Ovary (tissue), 7 donors: ENCODE measurements at regions not wholly inside any gene's neighbourhood (a gene's known extent, or its start where the extent isn't known, plus 50 kb on each side); places are given as distances from the start of the nearest gene placed in this dataset.
"Not testable (repeated sequence)": the region's sequence is repeated elsewhere in the genome, so short reads cannot be mapped to it uniquely, and the experiment has no call there.

ENCODE experiments used
- DNase-seq, 5 donors: peaks; one replicate each; pipeline ENCODE4 v3.0.0-alpha.2; 2019 to 2020
- H3K27ac ChIP-seq, 2 donors: fragments of 200-600 bp; one replicate each; pipeline versions ENCODE4 v1.5.1 to v1.8.0; 2019 to 2022
- H3K27me3 ChIP-seq: fragments of 200-600 bp; one replicate; pipeline ENCODE4 v1.8.0; 2022
- H3K36me3 ChIP-seq: fragments of 200-600 bp; sonication (generic); one replicate; pipeline ENCODE4 v1.5.1; 2019
- H3K4me1 ChIP-seq: one replicate; pipeline ENCODE4 v1.8.1; 2013; ENCODE audit warnings: mild to moderate bottlenecking, moderate library complexity; ENCODE audit not compliant: insufficient read depth
- H3K4me3 ChIP-seq: fragments of 200-600 bp; sonication (generic); one replicate; pipeline ENCODE4 v1.5.1; 2017
- H3K9me3 ChIP-seq, 2 donors: fragments of 200-600 bp in 1 of 2; sonication (generic) in 1 of 2; one replicate each; pipeline versions ENCODE4 v1.5.1 to v1.8.1; 2013 to 2019; ENCODE audit warnings: mild to moderate bottlenecking in 1 of 2, moderate library complexity in 1 of 2
- CTCF ChIP-seq, 3 donors: fragments of 450-650 bp in 2 of 3; fragments of 200-600 bp in 1 of 3; IDR thresholded peaks; one replicate each; pipeline versions ENCODE4 v1.5.1 to v1.8.0; 2016 to 2022; ENCODE audit warnings: antibody characterized with exemption in 3 of 3, mild to moderate bottlenecking in 1 of 3
- EP300 ChIP-seq: sonication (generic); formaldehyde crosslinking; IDR thresholded peaks from one replicate; pipeline ENCODE4 v1.6.1; 2017; ENCODE audit warnings: antibody characterized with exemption
- POLR2A ChIP-seq: fragments of 450-650 bp; IDR thresholded peaks from one replicate; pipeline ENCODE4 v1.6.1; 2017; ENCODE audit warnings: antibody characterized with exemption, mild to moderate bottlenecking, moderate library complexity
- WGBS, 3 donors: extraction: QIAGEN DNeasy Blood & Tissue Kit in 1 of 3; methylation state at CpG; one replicate each; pipeline versions ENCODE4 v1.1.5 to v1.1.7; 2013 to 2017; 5-methylcytosine and 5-hydroxymethylcytosine counted together
- intact Hi-C, 4 donors: fragments of 100-400 bp; cut with DNase I; formaldehyde crosslinking; loops; one replicate each; pipeline versions ENCODE4 v1.11.0 to v1.15.1; 2022 to 2023
- donor health status: DM: no; HTN: no; CAD: no; lungs with moderate emphysema.
- donor health status: DM: no; HTN: no; CAD: no.
- donor health status: Bipolar disorder and iron deficiency.
- donor health status: DM: no; HTN: no; CAD: no.
- donor health status: DM: yes; HTN: yes; CAD: no.

GRCh38 chr17:53470626-53471025 is 352.1 kb upstream of the KIF2B start:
- TF ChIP-seq EP300, result no peak
- no peak for DNase-seq
- H3K9me3 ChIP-seq, result no peaks in the 10 kb centered on the region
- H3K27me3 ChIP-seq, result no peaks in the 10 kb centered on the region
- H3K27ac ChIP-seq, result no peak overlapping the region
- intact Hi-C loops, result no loop called here
- no peaks in the 10 kb centered on the region for H3K4me1 ChIP-seq
- no peak overlapping the region for H3K4me3 ChIP-seq
- H3K36me3 ChIP-seq, result no peaks in the 10 kb centered on the region
- 28 to 38% (median 29%) methylated on average over 1 of the region's 1 CpG for WGBS, 3 donors

- H3K27ac ChIP-seq, result no peak overlapping the region
- no peaks in the 10 kb centered on the region for H3K9me3 ChIP-seq
- TF ChIP-seq POLR2A, result no peak
- TF ChIP-seq EP300, result no peak
- no peak for TF ChIP-seq CTCF (IDR thresholded peaks at IDR 0.05)
- no peak for DNase-seq
- H3K4me3 ChIP-seq, result no peak overlapping the region
- no peaks in the 10 kb centered on the region for H3K4me1 ChIP-seq
- intact Hi-C loops, result loop anchor here in 1 of 4 donors (10.0 kb wide), 1 partner anchor 62 kb away; no protein-coding TSS in a partner anchor
- no peaks in the 10 kb centered on the region for H3K36me3 ChIP-seq
- no peaks in the 10 kb centered on the region for H3K27me3 ChIP-seq
These were observed 356.0 kb upstream of the KIF2B start for GRCh38 chr17:53466733-53467132.

GRCh38 chr17:53464396-53464795 is 358.3 kb upstream of the KIF2B start:
- WGBS, 3 donors, result 75 to 87% (median 76%) methylated on average over 8 of the region's 8 CpGs
- not testable (repeated sequence) for DNase-seq, H3K36me3 ChIP-seq, H3K4me3 ChIP-seq, H3K27ac ChIP-seq, H3K27me3 ChIP-seq, H3K4me1 ChIP-seq, H3K9me3 ChIP-seq
- intact Hi-C loops, result loop anchor here in 1 of 4 donors (10.0 kb wide), 1 partner anchor 60 kb away; no protein-coding TSS in a partner anchor

DNA sequence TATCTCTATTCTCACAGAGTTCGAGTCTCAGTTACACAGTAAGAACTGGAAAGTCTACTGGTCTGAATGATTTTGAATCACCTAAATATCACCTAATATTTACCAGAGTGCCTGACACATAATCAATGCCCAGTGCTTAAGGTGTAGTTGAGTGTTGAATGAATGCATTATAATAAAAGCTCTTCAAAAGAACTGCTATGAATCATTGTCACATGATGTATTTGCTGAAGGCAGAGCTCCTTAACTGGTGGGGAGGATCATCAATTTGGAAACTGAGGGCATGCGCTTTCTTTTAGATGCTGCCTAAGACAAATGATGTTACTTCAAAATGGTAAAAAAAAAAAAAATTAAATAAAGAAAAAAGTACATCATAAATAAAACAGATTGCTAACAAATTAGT is 359.4 kb upstream of the KIF2B start:
- intact Hi-C loops, result loop anchor here in 1 of 4 donors (10.0 kb wide), 1 partner anchor 59 kb away; no protein-coding TSS in a partner anchor
- Histone ChIP-seq H3K4me3 (no peak overlapping the region), H3K36me3 (no peaks in the 10 kb centered on the region), H3K27ac (no peak overlapping the region), H3K9me3 (no peaks in the 10 kb centered on the region), H3K27me3 (no peaks in the 10 kb centered on the region), H3K4me1 (no peaks in the 10 kb centered on the region)
- WGBS, 3 donors, result 74 to 81% (median 76%) methylated on average over 2 of the region's 2 CpGs
- no peak for DNase-seq
- TF ChIP-seq POLR2A, result no peak
- no peak for TF ChIP-seq CTCF (IDR thresholded peaks at IDR 0.05)
- no peak for TF ChIP-seq EP300

DNA sequence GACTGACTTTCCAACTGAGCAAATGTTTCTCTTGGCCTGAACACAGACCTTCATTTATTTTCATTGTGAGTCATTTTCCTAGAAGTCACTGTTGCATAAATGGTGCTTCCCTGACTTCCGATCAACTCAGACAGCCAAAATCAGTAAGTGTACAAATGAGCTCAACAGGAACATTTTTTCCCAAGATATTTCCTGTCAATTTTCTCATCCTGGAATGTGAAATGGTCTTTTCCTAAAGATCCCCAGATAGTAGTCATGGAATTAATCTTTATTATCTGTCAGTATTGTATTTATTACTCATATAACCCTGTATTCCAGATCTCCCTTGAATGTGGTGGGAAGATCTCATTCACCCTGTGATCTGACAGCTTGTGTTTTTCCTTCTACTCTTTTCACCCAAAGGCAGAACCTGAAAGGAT is 360.3 kb upstream of the KIF2B start:
- Histone ChIP-seq H3K4me3 (no peak overlapping the region), H3K27ac (no peak overlapping the region), H3K36me3 (no peaks in the 10 kb centered on the region), H3K9me3 (no peaks in the 10 kb centered on the region), H3K4me1 (no peaks in the 10 kb centered on the region), H3K27me3 (no peaks in the 10 kb centered on the region)
- intact Hi-C loops, result loop anchor here in 1 of 4 donors (10.0 kb wide), 1 partner anchor 58 kb away; no protein-coding TSS in a partner anchor
- WGBS, 3 donors, result 2 to 13% (median 8%) methylated on average over 1 of the region's 1 CpG
- no peak for DNase-seq
- no peak for TF ChIP-seq POLR2A
- TF ChIP-seq CTCF (IDR thresholded peaks at IDR 0.05), result no peak
- TF ChIP-seq EP300, result no peak

- H3K27me3 ChIP-seq, H3K9me3 ChIP-seq, intact Hi-C loops, H3K4me3 ChIP-seq, H3K4me1 ChIP-seq, H3K36me3 ChIP-seq, H3K27ac ChIP-seq, DNase-seq: not testable (repeated sequence)
- WGBS, 3 donors, result 52 to 59% (median 57%) methylated on average over 2 to 3 of the region's 3 CpGs
These were observed 366.8 kb upstream of the KIF2B start for GRCh38 chr17:53455943-53456342.
